MCF 10A (cell line): ENCODE measurements at regions not wholly inside any gene's neighbourhood (a gene's known extent, or its start where the extent isn't known, plus 50 kb on each side); places are given as distances from the start of the nearest gene placed in this dataset.

Source experiments
- BruUV-seq: library from RNA; stranded (reverse); fragments of 400-500 nt; replicated peaks from 2 replicates; lab custom pipeline; 2021; lab: Mats Ljungman, UMichigan
- CTCF ChIA-PET: fragments of 300-600 bp; sonication (Branson Sonifier 250); formaldehyde crosslinking; extraction: SDS; loops from one replicate; lab custom pipeline; 2021; ENCODE audit warnings: antibody characterized with exemption, inconsistent platforms; lab: Yijun Ruan, JAX
- POLR2A ChIA-PET: fragments of 300-600, 350-650 bp; sonication (Branson Sonifier 250); formaldehyde crosslinking; extraction: SDS; loops from one replicate; lab custom pipeline; 2020; ENCODE audit warnings: antibody characterized with exemption, inconsistent platforms; lab: Yijun Ruan, JAX
- DNase-seq: peaks from one replicate; pipeline ENCODE4 v3.0.0-alpha.2; 2018; ENCODE audit not compliant: unreplicated experiment
- H3K27ac Mint-ChIP-seq: one replicate; pipeline ENCODE4 v1.8.0; 2022; ENCODE audit warnings: mild to moderate bottlenecking, low read depth, mixed read lengths; ENCODE audit not compliant: unreplicated experiment
- H3K27me3 Mint-ChIP-seq: one replicate; pipeline ENCODE4 v1.8.0; 2022; ENCODE audit warnings: mixed read lengths; ENCODE audit not compliant: insufficient read depth, unreplicated experiment
- H3K36me3 Mint-ChIP-seq: one replicate; pipeline ENCODE4 v1.8.0; 2022; ENCODE audit warnings: mild to moderate bottlenecking, moderate library complexity, mixed read lengths; ENCODE audit not compliant: insufficient read depth, unreplicated experiment
- H3K4me1 Mint-ChIP-seq: one replicate; pipeline ENCODE4 v1.8.0; 2022; ENCODE audit warnings: mixed read lengths; ENCODE audit not compliant: insufficient read depth, unreplicated experiment
- H3K4me3 Mint-ChIP-seq: one replicate; pipeline ENCODE4 v1.8.0; 2022; ENCODE audit warnings: mild to moderate bottlenecking, moderate library complexity, mixed read lengths; ENCODE audit not compliant: unreplicated experiment
- H3K9me3 Mint-ChIP-seq: one replicate; pipeline ENCODE4 v1.8.0; 2022; ENCODE audit warnings: mixed read lengths; ENCODE audit not compliant: unreplicated experiment
- CTCF ChIP-seq: fragments of 200-600 bp; IDR thresholded peaks from one replicate; pipeline ENCODE4 v1.8.0; 2022; ENCODE audit warnings: antibody characterized with exemption, mild to moderate bottlenecking; ENCODE audit not compliant: unreplicated experiment
- intact Hi-C: fragments of 100-400 bp; cut with micrococcal nuclease; formaldehyde crosslinking; loops from 2 replicates; pipeline ENCODE4 v1.14.1; 2022

- CTCF ChIA-PET = interaction anchor here (0.7 to 2.5 kb wide), 3 partner anchors 137 to 357 kb away, joined by 3 to 16 read pairs (median 9); no protein-coding TSS in a partner anchor
- no peak for TF ChIP-seq CTCF
- POLR2A ChIA-PET = interaction anchor here (0.6 to 12.4 kb wide), 5 partner anchors 69 to 414 kb away, joined by 5 to 192 read pairs (median 53); no protein-coding TSS in a partner anchor
- Mint-ChIP-seq H3K27me3 (no peaks in the 10 kb centered on the region), H3K36me3 (no peaks in the 10 kb centered on the region), H3K4me3 (no peak overlapping the region), H3K9me3 (peaks cover 4% of the 10 kb centered on the region), H3K4me1 (peaks cover 30% of the 10 kb centered on the region), H3K27ac (no peak overlapping the region)
- no TSS peak for BruUV-seq
- intact Hi-C loops = no loop called here
- DNase-seq = no peak
Measured at GRCh38 chr4:38317041-38317674, 346.8 kb upstream of the KLF3 start.

GRCh38 chr4:38318737-38319455, 345.1 kb upstream of the KLF3 start:
- CTCF ChIA-PET = interaction anchor here (0.6 to 7.1 kb wide), 39 partner anchors 9 to 1136 kb away, joined by 3 to 64 read pairs (median 4); no protein-coding TSS in a partner anchor
- Mint-ChIP-seq H3K9me3 (no peaks in the 10 kb centered on the region), H3K4me1 (peaks cover 36% of the 10 kb centered on the region), H3K4me3 (peak overlapping the region; percentile 23), H3K36me3 (no peaks in the 10 kb centered on the region), H3K27ac (peak overlapping the region; percentile 88), H3K27me3 (no peaks in the 10 kb centered on the region)
- peak; percentile 97 for DNase-seq
- intact Hi-C loops = loop anchor here (1.0 to 2.0 kb wide), 4 partner anchors 66 to 412 kb away; no protein-coding TSS in a partner anchor
- POLR2A ChIA-PET = interaction anchor here (0.6 to 12.4 kb wide), 20 partner anchors 9 to 537 kb away, joined by 3 to 192 read pairs (median 6); no protein-coding TSS in a partner anchor
- BruUV-seq = no TSS peak
- no peak for TF ChIP-seq CTCF

GRCh38 chr4:38319456-38320342, 344.3 kb upstream of the KLF3 start:
- intact Hi-C loops = loop anchor here (1.0 to 10.0 kb wide), 8 partner anchors 66 to 412 kb away; no protein-coding TSS in a partner anchor
- Mint-ChIP-seq H3K27ac (peak overlapping the region; percentile 88), H3K4me1 (peaks cover 28% of the 10 kb centered on the region), H3K27me3 (no peaks in the 10 kb centered on the region), H3K4me3 (peak overlapping the region; percentile 23), H3K9me3 (no peaks in the 10 kb centered on the region), H3K36me3 (no peaks in the 10 kb centered on the region)
- ChIA-PET POLR2A (interaction anchor here (0.7 to 12.4 kb wide), 18 partner anchors 9 to 536 kb away, joined by 3 to 192 read pairs (median 5); no protein-coding TSS in a partner anchor), CTCF (interaction anchor here (0.6 to 7.1 kb wide), 44 partner anchors 9 to 1136 kb away, joined by 3 to 64 read pairs (median 4); no protein-coding TSS in a partner anchor)
- DNase-seq = peak; percentile 95
- no TSS peak for BruUV-seq
- TF ChIP-seq CTCF = peak; percentile 96
